ENCODE measurements at regions not wholly inside any gene's neighbourhood (a gene's known extent, or its start where the extent isn't known, plus 50 kb on each side); places are given as distances from the start of the nearest gene placed in this dataset.

DNA sequence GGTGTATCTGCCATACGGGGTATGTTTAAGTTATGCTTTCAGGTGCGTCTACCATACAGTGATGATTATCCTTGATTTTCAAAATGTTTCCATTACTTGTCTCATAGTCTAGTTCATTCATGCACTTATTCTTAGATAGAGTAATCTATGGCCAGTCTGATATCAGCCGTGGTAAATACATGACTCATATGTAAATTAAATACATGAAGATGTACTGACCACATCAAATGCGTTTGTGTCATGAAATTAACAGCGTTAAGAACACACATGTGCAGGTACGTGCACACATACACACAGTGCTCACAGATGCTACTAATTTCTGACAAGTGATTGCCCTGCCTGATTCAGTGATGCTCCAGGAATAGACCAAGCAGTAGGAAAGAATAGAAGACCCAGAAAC, 75.2 kb upstream of the EXOC1L start:
- Histone ChIP-seq H3K9ac (ENCODE audit: low read length) (no peak overlapping the region), H2AFZ (ENCODE audit: low read depth, low read length) (no peak overlapping the region), H3K9me3 (ENCODE audit: insufficient read depth, low read depth, low read length) (peaks cover 3% of the 10 kb centered on the region), H3K27ac (ENCODE audit: low read depth, low read length) (no peak overlapping the region), H3K27me3 (ENCODE audit: insufficient read depth, low read length) (peaks cover 2% of the 10 kb centered on the region), H3K79me2 (ENCODE audit: insufficient read depth, low read length) (no peaks in the 10 kb centered on the region), H3K36me3 (ENCODE audit: insufficient read depth, low read length) (no peaks in the 10 kb centered on the region), H4K20me1 (ENCODE audit: insufficient read depth, low read length) (no peaks in the 10 kb centered on the region), H3K4me1 (ENCODE audit: insufficient read depth, low read length) (no peaks in the 10 kb centered on the region), H3K4me3 (ENCODE audit: insufficient read depth, low read depth, low read length) (no peak overlapping the region), H3K4me2 (ENCODE audit: low read length) (no peak overlapping the region)
- H3K27me3 Mint-ChIP-seq (ENCODE audit: low read depth, unreplicated experiment), result peaks cover 5% of the 10 kb centered on the region
- peaks cover 5% of the 10 kb centered on the region for H3K9me3 Mint-ChIP-seq (ENCODE audit: unreplicated experiment)
- H3K4me3 Mint-ChIP-seq (ENCODE audit: unreplicated experiment), result no peak overlapping the region
- H3K36me3 Mint-ChIP-seq (ENCODE audit: low read depth, unreplicated experiment), result no peaks in the 10 kb centered on the region
- no peak overlapping the region for H3K27ac Mint-ChIP-seq (ENCODE audit: unreplicated experiment)
- no peak for FAIRE-seq
- H3K4me1 Mint-ChIP-seq (ENCODE audit: low read depth, unreplicated experiment), result peaks cover 8% of the 10 kb centered on the region
- TF ChIP-seq, protein P1, sequence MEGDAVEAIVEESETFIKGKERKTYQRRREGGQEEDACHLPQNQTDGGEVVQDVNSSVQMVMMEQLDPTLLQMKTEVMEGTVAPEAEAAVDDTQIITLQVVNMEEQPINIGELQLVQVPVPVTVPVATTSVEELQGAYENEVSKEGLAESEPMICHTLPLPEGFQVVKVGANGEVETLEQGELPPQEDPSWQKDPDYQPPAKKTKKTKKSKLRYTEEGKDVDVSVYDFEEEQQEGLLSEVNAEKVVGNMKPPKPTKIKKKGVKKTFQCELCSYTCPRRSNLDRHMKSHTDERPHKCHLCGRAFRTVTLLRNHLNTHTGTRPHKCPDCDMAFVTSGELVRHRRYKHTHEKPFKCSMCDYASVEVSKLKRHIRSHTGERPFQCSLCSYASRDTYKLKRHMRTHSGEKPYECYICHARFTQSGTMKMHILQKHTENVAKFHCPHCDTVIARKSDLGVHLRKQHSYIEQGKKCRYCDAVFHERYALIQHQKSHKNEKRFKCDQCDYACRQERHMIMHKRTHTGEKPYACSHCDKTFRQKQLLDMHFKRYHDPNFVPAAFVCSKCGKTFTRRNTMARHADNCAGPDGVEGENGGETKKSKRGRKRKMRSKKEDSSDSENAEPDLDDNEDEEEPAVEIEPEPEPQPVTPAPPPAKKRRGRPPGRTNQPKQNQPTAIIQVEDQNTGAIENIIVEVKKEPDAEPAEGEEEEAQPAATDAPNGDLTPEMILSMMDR (IDR thresholded peaks at IDR 0.05; ENCODE audit: insufficient read depth, low read depth, low read length), result no peak
- no peak for TF ChIP-seq EZH2 (IDR thresholded peaks at IDR 0.05; ENCODE audit: insufficient read depth, low read length)
- DNase-seq (ENCODE audit: low read depth), result no peak

DNA sequence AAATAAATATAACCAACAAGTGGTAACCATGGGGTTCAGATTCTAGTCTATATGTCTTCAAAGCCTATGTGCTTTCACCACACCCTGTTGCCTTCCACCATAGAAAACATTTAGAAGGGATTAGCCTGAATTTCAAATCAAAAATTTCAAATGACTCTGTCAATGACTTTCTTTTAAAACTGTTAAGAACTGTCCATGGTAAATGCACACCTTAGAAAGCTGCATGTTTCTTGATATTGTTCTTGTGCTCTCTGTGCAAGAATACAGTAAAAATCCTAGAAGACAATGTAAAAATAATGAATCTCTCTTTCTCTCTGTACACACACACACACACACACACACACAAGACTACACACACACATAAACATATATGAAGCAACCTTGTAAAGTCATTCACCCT, 74.6 kb upstream of the EXOC1L start:
- peaks cover 5% of the 10 kb centered on the region for H3K9me3 Mint-ChIP-seq (ENCODE audit: unreplicated experiment)
- FAIRE-seq, result no peak
- peaks cover 5% of the 10 kb centered on the region for H3K27me3 Mint-ChIP-seq (ENCODE audit: low read depth, unreplicated experiment)

DNA sequence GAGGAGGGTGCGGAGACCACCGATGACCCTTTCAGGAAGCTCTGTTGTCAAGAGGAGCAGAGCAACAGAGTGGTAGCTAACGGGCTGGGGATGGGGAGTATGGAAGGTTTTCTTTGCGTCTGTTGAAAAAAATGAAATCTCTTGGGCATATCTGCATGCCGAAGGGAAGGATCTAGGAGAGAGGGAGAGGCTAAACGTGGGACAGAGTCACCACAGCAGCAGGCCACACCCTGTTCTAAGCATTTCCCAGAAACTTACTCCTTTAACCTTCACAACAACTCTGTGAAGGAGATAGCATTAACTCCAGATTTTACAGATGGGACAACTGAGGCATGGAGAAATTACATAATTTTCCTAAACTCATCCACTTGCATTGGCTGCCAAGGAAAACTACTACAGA, 71.8 kb upstream of the EXOC1L start:
- H3K9ac ChIP-seq (ENCODE audit: low read length), result no peak overlapping the region
- H3K4me3 ChIP-seq (ENCODE audit: insufficient read depth, low read depth, low read length), result no peak overlapping the region
- no peak for TF ChIP-seq EZH2 (IDR thresholded peaks at IDR 0.05; ENCODE audit: insufficient read depth, low read length)
- TF ChIP-seq, protein P1 (IDR thresholded peaks at IDR 0.05; ENCODE audit: insufficient read depth, low read depth, low read length), result no peak
- no peaks in the 10 kb centered on the region for H3K79me2 ChIP-seq (ENCODE audit: insufficient read depth, low read length)
- Mint-ChIP-seq H3K27ac (ENCODE audit: unreplicated experiment) (no peak overlapping the region), H3K27me3 (ENCODE audit: low read depth, unreplicated experiment) (peaks cover 5% of the 10 kb centered on the region), H3K9me3 (ENCODE audit: unreplicated experiment) (peaks cover 7% of the 10 kb centered on the region), H3K4me3 (ENCODE audit: unreplicated experiment) (no peak overlapping the region), H3K36me3 (ENCODE audit: low read depth, unreplicated experiment) (no peaks in the 10 kb centered on the region), H3K4me1 (ENCODE audit: low read depth, unreplicated experiment) (peaks cover 4% of the 10 kb centered on the region)
- peaks cover 2% of the 10 kb centered on the region for H3K27me3 ChIP-seq (ENCODE audit: insufficient read depth, low read length)
- H2AFZ ChIP-seq (ENCODE audit: low read depth, low read length), result no peak overlapping the region
- no peaks in the 10 kb centered on the region for H3K36me3 ChIP-seq (ENCODE audit: insufficient read depth, low read length)
- no peak for DNase-seq (ENCODE audit: low read depth)
- no peak for FAIRE-seq
- peaks cover 3% of the 10 kb centered on the region for H3K9me3 ChIP-seq (ENCODE audit: insufficient read depth, low read depth, low read length)
- H3K27ac ChIP-seq (ENCODE audit: low read depth, low read length), result no peak overlapping the region
- H4K20me1 ChIP-seq (ENCODE audit: insufficient read depth, low read length), result no peaks in the 10 kb centered on the region
- no peaks in the 10 kb centered on the region for H3K4me1 ChIP-seq (ENCODE audit: insufficient read depth, low read length)
- H3K4me2 ChIP-seq (ENCODE audit: low read length), result no peak overlapping the region

More for the DNA sequence above, 74.6 kb upstream of the EXOC1L start:
- no peaks in the 10 kb centered on the region for H4K20me1 ChIP-seq (ENCODE audit: insufficient read depth, low read length)
- H3K4me3 Mint-ChIP-seq (ENCODE audit: unreplicated experiment), result no peak overlapping the region
- H3K27me3 ChIP-seq (ENCODE audit: insufficient read depth, low read length), result peaks cover 2% of the 10 kb centered on the region
- no peak overlapping the region for H3K27ac ChIP-seq (ENCODE audit: low read depth, low read length)
- TF ChIP-seq, protein P1 (IDR thresholded peaks at IDR 0.05; ENCODE audit: insufficient read depth, low read depth, low read length), result no peak
- TF ChIP-seq EZH2 (IDR thresholded peaks at IDR 0.05; ENCODE audit: insufficient read depth, low read length), result no peak
- H3K79me2 ChIP-seq (ENCODE audit: insufficient read depth, low read length), result no peaks in the 10 kb centered on the region
- no peaks in the 10 kb centered on the region for H3K36me3 ChIP-seq (ENCODE audit: insufficient read depth, low read length)
- no peak overlapping the region for H3K27ac Mint-ChIP-seq (ENCODE audit: unreplicated experiment)
- H3K9me3 ChIP-seq (ENCODE audit: insufficient read depth, low read depth, low read length), result peaks cover 3% of the 10 kb centered on the region
- H3K9ac ChIP-seq (ENCODE audit: low read length), result no peak overlapping the region
- DNase-seq (ENCODE audit: low read depth), result no peak
- no peak overlapping the region for H2AFZ ChIP-seq (ENCODE audit: low read depth, low read length)
- no peaks in the 10 kb centered on the region for H3K36me3 Mint-ChIP-seq (ENCODE audit: low read depth, unreplicated experiment)
- no peak overlapping the region for H3K4me2 ChIP-seq (ENCODE audit: low read length)
- H3K4me1 Mint-ChIP-seq (ENCODE audit: low read depth, unreplicated experiment), result peaks cover 8% of the 10 kb centered on the region
- H3K4me3 ChIP-seq (ENCODE audit: insufficient read depth, low read depth, low read length), result no peak overlapping the region
- no peaks in the 10 kb centered on the region for H3K4me1 ChIP-seq (ENCODE audit: insufficient read depth, low read length)
